GM12873 (cell line): ENCODE measurements at regions not wholly inside any gene's neighbourhood (a gene's known extent, or its start where the extent isn't known, plus 50 kb on each side); places are given as distances from the start of the nearest gene placed in this dataset.

Source experiments
- TF ChIP-seq, protein P1 (sequence below): IDR thresholded peaks from 2 replicates; pipeline ENCODE4 v1.5.1; 2012; ENCODE audit warnings: low read depth, mild to moderate bottlenecking, moderate library complexity, low read length, control low read depth; ENCODE audit not compliant: insufficient read depth; ENCODE audit errors: missing control alignments

DNA sequence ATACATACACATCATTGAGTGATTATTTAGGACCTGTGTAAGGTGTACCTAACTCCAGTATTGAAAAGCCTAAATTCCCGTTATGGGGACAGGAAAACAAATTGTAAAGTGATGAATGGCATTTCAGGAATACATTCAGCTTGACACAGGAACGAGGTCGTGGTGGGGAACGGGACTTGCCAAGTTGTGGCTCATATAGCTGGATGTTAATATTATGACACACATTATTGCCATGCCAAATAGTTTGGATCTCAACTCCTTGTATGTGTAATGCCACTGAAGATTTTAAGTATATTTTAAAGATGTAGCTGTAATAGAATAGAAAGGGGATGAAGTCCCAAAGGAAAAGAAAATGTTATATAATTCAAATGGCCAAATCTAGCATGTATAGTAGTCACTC is 227.2 kb upstream of the GOLIM4 start:
- TF ChIP-seq, protein P1, sequence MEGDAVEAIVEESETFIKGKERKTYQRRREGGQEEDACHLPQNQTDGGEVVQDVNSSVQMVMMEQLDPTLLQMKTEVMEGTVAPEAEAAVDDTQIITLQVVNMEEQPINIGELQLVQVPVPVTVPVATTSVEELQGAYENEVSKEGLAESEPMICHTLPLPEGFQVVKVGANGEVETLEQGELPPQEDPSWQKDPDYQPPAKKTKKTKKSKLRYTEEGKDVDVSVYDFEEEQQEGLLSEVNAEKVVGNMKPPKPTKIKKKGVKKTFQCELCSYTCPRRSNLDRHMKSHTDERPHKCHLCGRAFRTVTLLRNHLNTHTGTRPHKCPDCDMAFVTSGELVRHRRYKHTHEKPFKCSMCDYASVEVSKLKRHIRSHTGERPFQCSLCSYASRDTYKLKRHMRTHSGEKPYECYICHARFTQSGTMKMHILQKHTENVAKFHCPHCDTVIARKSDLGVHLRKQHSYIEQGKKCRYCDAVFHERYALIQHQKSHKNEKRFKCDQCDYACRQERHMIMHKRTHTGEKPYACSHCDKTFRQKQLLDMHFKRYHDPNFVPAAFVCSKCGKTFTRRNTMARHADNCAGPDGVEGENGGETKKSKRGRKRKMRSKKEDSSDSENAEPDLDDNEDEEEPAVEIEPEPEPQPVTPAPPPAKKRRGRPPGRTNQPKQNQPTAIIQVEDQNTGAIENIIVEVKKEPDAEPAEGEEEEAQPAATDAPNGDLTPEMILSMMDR = no peak

DNA sequence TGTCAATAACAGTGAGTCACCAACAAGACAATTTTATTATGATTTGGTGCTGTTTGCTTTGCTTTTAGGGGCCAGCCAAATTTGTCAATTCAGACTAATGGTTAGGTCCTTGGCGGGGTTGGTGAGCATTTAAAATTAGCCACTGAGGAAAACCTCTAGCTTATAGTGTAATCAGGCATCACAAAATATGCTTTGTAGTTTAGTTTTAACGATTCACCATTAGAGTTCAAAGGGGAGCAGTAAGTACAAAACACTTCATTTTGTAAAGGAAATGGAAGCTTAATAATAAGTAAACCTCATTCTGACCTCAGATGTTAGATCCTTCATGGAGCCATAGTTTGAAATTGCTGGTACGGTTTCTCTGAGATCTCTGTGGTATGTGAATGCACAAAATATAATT is 218.4 kb upstream of the GOLIM4 start:
- TF ChIP-seq, protein P1 = no peak

DNA sequence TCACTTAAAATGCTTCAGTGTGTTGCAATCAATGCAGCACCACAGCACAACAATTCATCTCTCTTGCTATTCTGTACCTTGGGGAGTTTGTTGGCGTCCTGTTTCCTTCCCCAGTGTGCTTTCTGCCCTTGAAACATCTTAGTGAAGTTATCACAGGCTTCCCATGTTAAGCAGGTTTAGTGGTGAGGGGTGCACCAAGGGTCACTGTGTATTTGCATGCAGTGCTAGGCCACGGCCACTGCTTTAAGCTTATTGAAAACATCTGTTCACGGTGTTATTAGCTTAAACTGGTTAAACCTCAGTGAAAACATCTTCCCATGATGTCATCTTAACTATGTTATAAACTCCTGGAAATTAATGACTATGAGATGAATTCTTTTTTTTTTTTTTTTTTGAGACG is 217.3 kb upstream of the GOLIM4 start:
- TF ChIP-seq, protein P1 = no peak

DNA sequence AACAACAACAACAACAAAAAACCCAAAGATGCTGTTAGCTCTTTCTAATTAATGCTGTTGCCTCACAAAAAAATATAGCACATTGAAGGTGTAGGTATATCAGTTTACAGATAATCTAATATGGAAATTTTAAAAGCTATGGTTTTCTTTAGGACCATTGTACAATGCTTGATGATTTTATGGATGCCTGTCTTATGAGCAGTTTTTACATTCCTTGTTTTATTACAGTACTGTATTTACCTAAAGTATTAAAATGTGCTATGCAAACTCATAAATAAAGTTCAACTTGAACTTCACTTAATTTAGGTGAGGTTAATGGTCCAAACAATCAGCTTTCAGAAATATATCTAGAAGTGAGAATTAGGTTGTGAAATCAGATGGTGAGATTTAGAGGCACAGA is 212.2 kb upstream of the GOLIM4 start:
- TF ChIP-seq, protein P1 = no peak

DNA sequence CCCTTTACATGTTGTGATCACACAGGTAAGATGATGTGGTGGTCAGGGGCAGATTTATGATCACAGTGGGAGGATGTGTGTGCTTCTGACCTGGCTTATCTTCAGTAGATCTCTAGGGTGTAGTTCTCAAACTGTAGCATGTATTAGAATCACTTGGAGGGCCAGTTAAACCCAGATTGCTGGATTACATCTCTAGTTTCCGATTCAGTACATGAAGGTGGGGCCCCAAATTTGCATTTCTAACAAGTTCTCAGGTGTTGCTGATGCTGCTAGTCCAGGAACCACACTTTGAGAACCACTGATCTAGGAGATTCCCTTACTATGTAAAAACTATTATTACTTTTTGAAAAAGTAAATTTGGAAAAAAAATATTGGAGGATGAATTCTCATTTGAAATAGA is 199.3 kb upstream of the GOLIM4 start:
- TF ChIP-seq, protein P1 = no peak

DNA sequence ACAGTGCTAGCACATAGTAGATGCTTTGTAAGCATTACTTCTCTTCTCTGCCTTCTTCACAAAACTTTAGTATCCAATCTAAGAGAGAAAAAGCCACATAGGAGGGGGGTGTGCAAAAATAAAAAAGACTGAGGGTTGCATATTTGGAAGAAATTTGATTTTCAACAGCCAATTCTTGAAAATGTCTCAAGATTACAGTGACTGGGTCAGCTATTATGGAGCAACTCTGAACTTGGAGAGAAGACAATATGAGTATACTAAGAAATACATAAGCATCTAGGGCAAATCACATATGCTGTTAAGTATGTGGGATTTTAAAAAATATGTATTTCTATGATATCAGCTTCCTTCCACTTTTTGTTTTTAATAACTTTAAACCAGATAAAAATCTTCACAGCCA is 196.6 kb upstream of the GOLIM4 start:
- TF ChIP-seq, protein P1 = no peak

DNA sequence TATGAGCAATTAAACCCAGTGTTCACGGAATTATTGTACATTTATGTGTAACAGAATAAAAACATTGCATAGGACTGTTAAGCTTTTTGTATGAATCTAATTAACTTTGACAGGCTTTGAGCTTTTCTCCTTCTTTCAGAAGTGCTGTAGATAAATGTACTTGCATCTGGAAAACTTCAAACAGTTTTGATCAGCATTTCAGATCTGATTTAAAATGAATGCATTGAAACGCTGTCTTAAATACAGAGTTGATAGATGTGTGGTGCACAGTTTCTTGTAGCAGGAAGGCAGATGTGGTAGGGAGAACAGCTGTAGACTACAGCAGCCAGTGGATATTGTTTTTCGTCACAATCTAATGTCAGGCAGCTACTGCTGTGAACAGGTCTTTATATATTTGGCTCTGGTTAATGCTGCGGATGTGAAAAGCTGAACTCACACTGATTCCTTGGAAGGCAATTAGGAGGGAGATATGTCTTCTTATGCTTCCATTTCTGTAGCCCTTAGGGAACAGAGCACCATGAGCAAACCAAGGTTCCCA is 193.8 kb upstream of the GOLIM4 start:
- TF ChIP-seq, protein P1 = no peak
